IPS-15b (cell line): ENCODE measurements at regions not wholly inside any gene's neighbourhood (a gene's known extent, or its start where the extent isn't known, plus 50 kb on each side); places are given as distances from the start of the nearest gene placed in this dataset.
A peak's percentile ranks its signal among the peaks of the same experiment; 100 is the strongest.

Experiments
- H3K27me3 ChIP-seq: one replicate; pipeline ENCODE4 v1.6.1; 2013; ENCODE audit warnings: low read length; ENCODE audit not compliant: control insufficient read depth, insufficient read depth
- H3K36me3 ChIP-seq: one replicate; pipeline ENCODE4 v1.6.1; 2013; ENCODE audit warnings: low read length; ENCODE audit not compliant: control insufficient read depth, insufficient read depth
- H3K4me1 ChIP-seq: one replicate; pipeline ENCODE4 v1.6.1; 2013; ENCODE audit warnings: mild to moderate bottlenecking, low read length; ENCODE audit not compliant: control insufficient read depth, insufficient read depth
- H3K4me3 ChIP-seq: one replicate; pipeline ENCODE4 v1.5.1; 2013; ENCODE audit warnings: low read depth, low read length
- H3K9ac ChIP-seq: one replicate; pipeline ENCODE4 v1.6.1; 2013; ENCODE audit warnings: low read depth, mild to moderate bottlenecking, low read length
- H3K9me3 ChIP-seq: one replicate; pipeline ENCODE4 v1.6.1; 2013; ENCODE audit warnings: mild to moderate bottlenecking, low read length; ENCODE audit not compliant: control insufficient read depth, insufficient read depth

DNA sequence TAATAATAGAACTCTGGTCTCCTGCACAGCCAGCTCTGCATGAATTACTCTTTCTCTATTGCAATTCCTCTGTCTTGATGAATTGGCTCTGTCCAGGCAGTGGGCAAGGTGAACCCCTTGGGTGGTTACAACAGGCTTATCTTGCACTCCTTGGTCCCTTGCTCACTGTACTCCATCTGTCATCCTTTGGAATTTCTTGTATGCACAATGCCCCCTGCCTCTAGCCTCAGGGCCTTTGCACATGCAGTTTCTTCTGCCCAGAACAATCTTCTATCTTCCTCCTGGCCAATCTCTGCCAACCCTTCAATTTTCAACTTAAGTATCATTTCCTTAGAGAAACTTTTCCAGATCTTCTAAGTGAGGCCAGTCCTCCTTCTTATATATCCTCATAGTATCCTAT, 114.7 kb upstream of the NLRP1 start:
- H3K9me3 ChIP-seq: no peaks in the 10 kb centered on the region
- H3K4me3 ChIP-seq: peak overlapping the region; percentile 9
- no peak overlapping the region for H3K9ac ChIP-seq
- no peaks in the 10 kb centered on the region for H3K27me3 ChIP-seq
- peaks cover 27% of the 10 kb centered on the region for H3K4me1 ChIP-seq
- no peaks in the 10 kb centered on the region for H3K36me3 ChIP-seq

DNA sequence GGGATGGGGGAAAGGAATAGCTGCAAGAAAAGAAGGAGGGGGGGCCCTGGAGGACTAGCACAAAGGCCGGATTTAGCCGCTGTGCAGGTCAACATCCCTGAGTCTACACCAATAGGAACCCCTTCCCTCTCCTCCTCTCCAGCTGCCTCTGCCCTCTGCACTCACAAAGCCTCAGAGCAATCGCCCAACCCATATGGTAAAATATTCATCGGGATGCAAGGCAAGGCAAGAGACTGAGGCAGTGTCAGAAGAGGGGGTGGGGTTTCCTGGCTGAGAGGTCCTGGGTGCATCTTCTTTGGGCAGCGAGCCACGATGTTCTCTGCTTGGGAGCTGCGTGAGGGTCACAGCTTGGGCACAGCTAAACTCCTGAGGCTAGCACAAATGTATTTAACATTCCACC, 115.5 kb upstream of the NLRP1 start:
- Histone ChIP-seq H3K4me1 (peaks cover 21% of the 10 kb centered on the region), H3K27me3 (no peaks in the 10 kb centered on the region), H3K9ac (no peak overlapping the region)

DNA sequence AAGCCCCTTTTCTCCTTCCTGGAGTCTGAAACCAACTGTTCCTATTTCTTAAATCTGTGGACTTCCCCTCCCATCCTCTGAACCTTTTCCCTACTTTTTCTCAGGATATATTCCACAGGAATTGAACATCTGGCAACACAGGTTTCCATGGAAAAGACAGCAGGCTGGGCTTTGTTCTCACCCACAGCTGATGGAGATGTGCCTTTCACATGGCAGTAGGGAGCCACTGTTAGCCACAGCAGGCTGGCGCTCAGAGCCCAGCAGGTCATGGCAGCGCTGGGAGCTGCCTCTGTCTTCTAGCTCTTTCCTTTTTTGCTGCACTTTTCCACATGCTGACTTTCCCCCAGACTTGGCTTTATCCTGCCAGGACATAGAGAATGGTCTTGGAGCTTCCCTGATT, 116.4 kb upstream of the NLRP1 start:
- peaks cover 21% of the 10 kb centered on the region for H3K4me1 ChIP-seq

More for the DNA sequence above, 115.5 kb upstream of the NLRP1 start:
- Histone ChIP-seq H3K4me3 (no peak overlapping the region), H3K9me3 (no peaks in the 10 kb centered on the region), H3K36me3 (no peaks in the 10 kb centered on the region)

DNA sequence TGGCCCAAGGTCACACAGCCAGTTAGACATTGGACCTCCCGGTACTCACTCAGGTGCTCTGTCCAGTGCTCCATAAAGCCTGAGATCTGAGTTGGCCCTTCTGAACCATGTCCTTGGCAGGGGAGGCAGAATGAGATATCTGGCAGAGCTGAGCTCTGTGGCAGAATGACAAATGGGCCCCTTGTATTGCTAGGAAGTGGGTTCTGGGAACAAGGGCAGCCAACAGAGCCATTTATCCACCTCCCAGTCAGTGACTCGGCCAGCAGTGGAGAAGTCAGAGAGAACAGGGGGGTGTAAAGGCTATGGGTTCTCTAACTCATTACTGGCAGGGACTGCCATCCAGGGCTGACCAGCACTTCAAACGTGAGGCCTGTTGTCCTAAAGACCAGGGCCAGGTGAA, 117.1 kb upstream of the NLRP1 start:
- H3K36me3 ChIP-seq: no peaks in the 10 kb centered on the region
- H3K4me1 ChIP-seq: peaks cover 21% of the 10 kb centered on the region
- H3K9me3 ChIP-seq: no peaks in the 10 kb centered on the region
- H3K4me3 ChIP-seq: no peak overlapping the region
- H3K27me3 ChIP-seq: no peaks in the 10 kb centered on the region
- H3K9ac ChIP-seq: no peak overlapping the region

More for the DNA sequence above, 116.4 kb upstream of the NLRP1 start:
- Histone ChIP-seq H3K36me3 (no peaks in the 10 kb centered on the region), H3K9ac (no peak overlapping the region), H3K9me3 (no peaks in the 10 kb centered on the region), H3K27me3 (no peaks in the 10 kb centered on the region), H3K4me3 (no peak overlapping the region)

DNA sequence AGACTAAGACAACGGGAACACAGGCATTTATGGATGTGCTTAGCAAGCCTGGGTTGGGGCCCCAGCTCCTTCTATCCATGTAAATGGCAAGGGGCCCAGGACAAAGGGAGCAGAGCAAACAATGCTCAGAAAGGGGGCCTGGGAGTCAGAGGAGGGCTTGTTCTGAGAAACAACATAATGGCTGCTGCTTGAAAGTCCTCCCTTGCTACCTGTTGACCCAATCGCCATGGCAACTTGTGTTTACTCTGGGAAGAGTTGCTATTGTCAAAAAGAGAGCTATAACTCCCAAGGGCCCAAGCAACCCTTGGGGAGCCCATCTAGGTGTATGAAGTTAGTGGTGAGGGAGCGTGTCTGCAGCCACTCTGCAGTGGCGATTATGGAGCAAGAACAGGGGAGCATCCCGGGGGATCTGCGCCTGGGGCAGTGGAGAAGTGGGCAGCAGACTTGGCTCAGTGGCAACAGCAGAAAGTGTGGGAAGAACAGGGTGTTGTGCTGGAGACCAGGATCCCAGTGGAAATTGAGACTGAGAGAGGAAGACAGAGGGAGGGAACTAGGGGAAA, 118.7 kb upstream of the NLRP1 start:
- Histone ChIP-seq H3K4me3 (no peak overlapping the region), H3K4me1 (peaks cover 24% of the 10 kb centered on the region), H3K9me3 (no peaks in the 10 kb centered on the region), H3K27me3 (no peaks in the 10 kb centered on the region), H3K36me3 (no peaks in the 10 kb centered on the region), H3K9ac (no peak overlapping the region)

GRCh38 chr17:5703736-5704135, 119.4 kb upstream of the NLRP1 start:
- Histone ChIP-seq H3K36me3 (no peaks in the 10 kb centered on the region), H3K4me3 (no peak overlapping the region), H3K9me3 (no peaks in the 10 kb centered on the region), H3K27me3 (no peaks in the 10 kb centered on the region), H3K9ac (no peak overlapping the region), H3K4me1 (peaks cover 23% of the 10 kb centered on the region)

- H3K9me3 ChIP-seq: no peaks in the 10 kb centered on the region
- no peak overlapping the region for H3K9ac ChIP-seq
- H3K27me3 ChIP-seq: no peaks in the 10 kb centered on the region
- no peak overlapping the region for H3K4me3 ChIP-seq
- H3K36me3 ChIP-seq: no peaks in the 10 kb centered on the region
- peaks cover 11% of the 10 kb centered on the region for H3K4me1 ChIP-seq
Measured at GRCh38 chr17:5705081-5705875, 121.0 kb upstream of the NLRP1 start.

DNA sequence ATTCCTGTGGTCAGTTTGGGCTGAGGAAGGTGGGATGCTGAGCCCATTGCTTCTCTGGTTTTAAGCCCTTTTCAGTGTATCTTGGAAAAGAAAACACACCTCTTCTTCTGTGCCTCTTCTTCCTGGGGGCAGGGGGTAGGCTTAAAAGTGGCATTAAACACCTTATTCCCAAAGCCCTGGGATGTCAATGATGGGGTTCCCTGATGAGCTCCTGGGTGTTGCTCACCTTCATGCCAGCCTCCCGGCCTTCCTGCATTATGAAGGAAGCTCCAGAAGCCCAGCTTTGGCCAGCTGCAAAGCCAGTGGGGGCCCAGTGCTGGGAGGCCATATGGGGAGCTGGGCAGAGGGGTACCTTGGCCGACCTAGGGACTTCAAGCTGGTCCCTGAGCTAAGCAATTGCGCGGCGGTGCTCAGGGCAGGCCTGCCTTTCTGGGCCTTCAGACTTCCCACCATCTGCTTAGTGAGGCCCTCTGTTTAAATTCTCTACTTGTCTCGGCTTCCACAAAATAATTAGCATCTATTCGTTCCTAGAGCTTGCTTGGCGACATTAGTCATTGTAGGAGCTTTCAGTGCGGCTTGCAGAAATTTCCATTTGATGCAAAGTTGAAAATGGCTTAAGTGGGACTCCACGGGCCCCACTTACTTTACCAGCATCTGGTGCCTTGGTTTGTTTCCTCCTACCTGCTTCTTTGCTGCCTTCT, 121.7 kb upstream of the NLRP1 start:
- no peak overlapping the region for H3K4me3 ChIP-seq
- H3K9ac ChIP-seq: peak overlapping the region; percentile 17
- no peaks in the 10 kb centered on the region for H3K36me3 ChIP-seq
- peaks cover 5% of the 10 kb centered on the region for H3K4me1 ChIP-seq
- no peaks in the 10 kb centered on the region for H3K9me3 ChIP-seq
- H3K27me3 ChIP-seq: no peaks in the 10 kb centered on the region

DNA sequence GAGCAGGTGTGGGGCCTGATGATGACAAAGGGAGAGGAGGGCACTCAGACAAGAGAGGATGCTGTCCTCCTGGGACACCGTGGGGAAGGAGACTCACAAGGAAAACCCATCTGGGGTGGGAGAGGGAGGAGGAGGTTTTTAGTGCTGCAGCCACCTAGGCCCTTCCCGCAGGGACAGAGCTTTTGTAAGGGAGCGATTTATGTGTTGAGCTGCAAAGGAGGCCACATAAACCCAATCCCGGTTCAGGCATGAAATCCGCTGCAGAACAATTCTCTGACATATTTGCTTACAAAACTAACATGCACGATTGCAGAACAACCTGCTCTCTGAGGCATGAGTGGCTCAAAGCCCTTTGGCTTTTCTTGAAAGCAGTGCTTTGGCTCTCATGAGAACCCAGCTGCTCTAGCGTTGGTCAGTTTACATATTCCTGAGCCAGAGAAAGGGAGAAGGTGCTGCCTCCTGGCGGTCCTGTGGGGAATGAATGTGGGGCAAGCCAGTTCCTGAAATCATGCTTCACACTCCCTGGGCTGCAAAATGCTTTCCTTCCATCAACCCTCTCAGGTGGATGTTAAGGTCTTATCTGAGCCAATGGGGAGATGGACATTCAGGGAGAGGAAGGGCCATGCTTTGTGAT, 122.4 kb upstream of the NLRP1 start:
- Histone ChIP-seq H3K9ac (no peak overlapping the region), H3K4me3 (no peak overlapping the region)

DNA sequence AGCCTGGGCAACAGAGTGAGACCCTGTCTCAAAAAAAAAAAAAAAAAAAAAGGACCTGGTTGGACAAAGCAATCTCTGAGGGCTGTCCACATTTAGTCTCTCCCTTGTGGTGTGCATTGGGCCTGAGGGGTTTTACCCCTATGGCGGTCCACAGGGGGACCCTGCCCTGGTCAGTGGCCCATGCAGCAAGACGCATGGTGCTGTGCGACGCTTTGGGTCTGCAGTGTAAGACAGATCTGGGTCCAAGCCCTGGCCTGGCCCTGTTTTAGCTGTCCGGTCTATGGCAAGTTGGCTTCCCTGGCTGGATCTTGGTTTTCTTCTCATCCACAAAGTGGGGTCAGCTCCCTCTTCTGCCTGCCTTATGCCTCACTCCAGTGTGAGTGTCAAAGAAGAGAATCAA, 123.2 kb upstream of the NLRP1 start:
- Histone ChIP-seq H3K4me3 (no peak overlapping the region), H3K36me3 (no peaks in the 10 kb centered on the region), H3K9ac (no peak overlapping the region), H3K27me3 (no peaks in the 10 kb centered on the region), H3K9me3 (no peaks in the 10 kb centered on the region), H3K4me1 (peaks cover 3% of the 10 kb centered on the region)

More for the DNA sequence above, 122.4 kb upstream of the NLRP1 start:
- Histone ChIP-seq H3K27me3 (no peaks in the 10 kb centered on the region), H3K4me1 (peaks cover 3% of the 10 kb centered on the region), H3K36me3 (no peaks in the 10 kb centered on the region), H3K9me3 (no peaks in the 10 kb centered on the region)

- H3K27me3 ChIP-seq: no peaks in the 10 kb centered on the region
- no peak overlapping the region for H3K9ac ChIP-seq
Measured at GRCh38 chr17:5708344-5708743, 124.0 kb upstream of the NLRP1 start.

More at GRCh38 chr17:5708344-5708743, 124.0 kb upstream of the NLRP1 start:
- Histone ChIP-seq H3K9me3 (no peaks in the 10 kb centered on the region), H3K4me1 (peaks cover 3% of the 10 kb centered on the region), H3K36me3 (no peaks in the 10 kb centered on the region), H3K4me3 (no peak overlapping the region)
